GM12878 (cell line): ENCODE measurements at regions not wholly inside any gene's neighbourhood (a gene's known extent, or its start where the extent isn't known, plus 50 kb on each side); places are given as distances from the start of the nearest gene placed in this dataset.

Experiments
- REST ChIP-seq: IDR thresholded peaks from 2 replicates; pipeline ENCODE4 v1.6.1; 2012; ENCODE audit warnings: mild to moderate bottlenecking, low read depth, low read length
- SKIL ChIP-seq: fragments of 450-650 bp; IDR thresholded peaks from 2 replicates; pipeline ENCODE4 v1.6.1; 2017; ENCODE audit warnings: mild to moderate bottlenecking, low read depth, inconsistent platforms; ENCODE audit not compliant: poor library complexity, severe bottlenecking
- USF2 ChIP-seq: IDR thresholded peaks from 2 replicates; pipeline ENCODE4 v1.6.1; 2011; ENCODE audit warnings: low read depth, low read length, improper control_type of control experiment, borderline replicate concordance

- TF ChIP-seq USF2 (no peak), SKIL (no peak), REST (no peak)
These were observed 59.4 kb upstream of the CD44 start (continued) for GRCh38 chr11:35079611-35080010.
